Naive thymus-derived CD8-positive, alpha-beta T cell (primary cell): ENCODE measurements at regions not wholly inside any gene's neighbourhood (a gene's known extent, or its start where the extent isn't known, plus 50 kb on each side); places are given as distances from the start of the nearest gene placed in this dataset.
A peak's percentile ranks its signal among the peaks of the same experiment; 100 is the strongest.

ENCODE experiments used
- ATAC-seq, 2 donors: fragments of 150-1000 bp; cut with Tn5 transposase in 1 of 2; sonication (Bioruptor Pico), chemical (Tn5 transposase) in 1 of 2; 1 replicate in 1 of 2; 2 replicates in 1 of 2; pipeline ENCODE4 v1.10.0; 2021; ENCODE audit warnings: mild to moderate bottlenecking in 2 of 2, moderate library complexity in 2 of 2
- POLR2A ChIA-PET: fragments of 350-600 bp; sonication (Branson Sonifier 250); formaldehyde crosslinking; loops from one replicate; lab custom pipeline; 2021; ENCODE audit warnings: antibody characterized with exemption; lab: Charles Lee
- DNase-seq, 10 donors: peaks; one replicate each; pipeline versions ENCODE4 v3.0.0 to v3.0.0-alpha.2; 2020 to 2022
- H3K27ac Mint-ChIP-seq, 10 donors: one replicate each; pipeline ENCODE4 v1.8.0; 2020 to 2022; ENCODE audit warnings: mild to moderate bottlenecking in 10 of 10, mixed read lengths in 10 of 10, moderate library complexity in 4 of 10, inconsistent platforms in 1 of 10
- H3K27me3 Mint-ChIP-seq, 5 donors: one replicate each; pipeline ENCODE4 v1.8.0; 2021 to 2022; ENCODE audit warnings: mixed read lengths in 5 of 5
- H3K36me3 Mint-ChIP-seq, 3 donors: one replicate each; pipeline ENCODE4 v1.8.0; 2020 to 2022; ENCODE audit warnings: mixed read lengths in 3 of 3, mild to moderate bottlenecking in 2 of 3, inconsistent platforms in 1 of 3
- H3K4me1 Mint-ChIP-seq, 4 donors: one replicate each; pipeline ENCODE4 v1.8.0; 2021 to 2022; ENCODE audit warnings: mixed read lengths in 4 of 4
- H3K4me3 Mint-ChIP-seq, 10 donors: one replicate each; pipeline ENCODE4 v1.8.0; 2020 to 2022; ENCODE audit warnings: mild to moderate bottlenecking in 10 of 10, mixed read lengths in 10 of 10, moderate library complexity in 6 of 10, inconsistent platforms in 1 of 10
- H3K9me3 Mint-ChIP-seq, 9 donors: one replicate each; pipeline ENCODE4 v1.8.0; 2020 to 2022; ENCODE audit warnings: mixed read lengths in 9 of 9, mild to moderate bottlenecking in 3 of 9, inconsistent platforms in 1 of 9, moderate library complexity in 1 of 9

GRCh38 chr13:85521657-85522056, 277.6 kb downstream of the SLITRK6 start:
- Mint-ChIP-seq H3K36me3 (no peaks in the 10 kb centered on the region), H3K4me3 (no peak overlapping the region), H3K4me1 (no peaks in the 10 kb centered on the region), H3K27me3 (peaks cover 0 to 1% (median 0%) of the 10 kb centered on the region in 5 donors), H3K27ac (no peak overlapping the region), H3K9me3 (peaks cover 0 to 12% (median 0%) of the 10 kb centered on the region in 9 donors)
- DNase-seq (no peak), ATAC-seq (no peak)
- POLR2A ChIA-PET, result no interaction called here

- Mint-ChIP-seq H3K36me3 (no peaks in the 10 kb centered on the region), H3K4me1 (no peaks in the 10 kb centered on the region), H3K9me3 (peaks cover 0 to 12% (median 0%) of the 10 kb centered on the region in 9 donors), H3K27ac (no peak overlapping the region), H3K4me3 (no peak overlapping the region), H3K27me3 (peaks cover 0 to 1% (median 0%) of the 10 kb centered on the region in 5 donors)
- DNase-seq (no peak), ATAC-seq (no peak)
- POLR2A ChIA-PET, result no interaction called here
Measured at GRCh38 chr13:85520445-85520844, 278.8 kb downstream of the SLITRK6 start.

- POLR2A ChIA-PET, result no interaction called here
- Mint-ChIP-seq H3K9me3 (peaks cover 0 to 10% (median 0%) of the 10 kb centered on the region in 9 donors), H3K27ac (no peak overlapping the region), H3K27me3 (peaks cover 0 to under 1% (median 0%) of the 10 kb centered on the region in 5 donors), H3K4me1 (no peaks in the 10 kb centered on the region), H3K4me3 (no peak overlapping the region), H3K36me3 (no peaks in the 10 kb centered on the region)
- no peak for DNase-seq
- no peak for ATAC-seq
Measured at GRCh38 chr13:85519363-85519762, 279.9 kb downstream of the SLITRK6 start.

GRCh38 chr13:85512421-85512820, 286.8 kb downstream of the SLITRK6 start:
- Mint-ChIP-seq H3K4me1 (no peaks in the 10 kb centered on the region), H3K4me3 (no peak overlapping the region), H3K27ac (no peak overlapping the region), H3K9me3 (peaks cover 0 to 3% (median 0%) of the 10 kb centered on the region in 9 donors), H3K27me3 (no peaks in the 10 kb centered on the region), H3K36me3 (no peaks in the 10 kb centered on the region)
- ATAC-seq, result no peak
- POLR2A ChIA-PET, result no interaction called here
- DNase-seq, result no peak

- POLR2A ChIA-PET, result no interaction called here
- DNase-seq, result no peak
- no peaks in the 10 kb centered on the region for H3K36me3 Mint-ChIP-seq
- ATAC-seq, result no peak
- H3K27ac Mint-ChIP-seq, result no peak overlapping the region
- no peaks in the 10 kb centered on the region for H3K4me1 Mint-ChIP-seq
- no peak overlapping the region for H3K4me3 Mint-ChIP-seq
- no peaks in the 10 kb centered on the region for H3K27me3 Mint-ChIP-seq
- peaks cover 0 to 7% (median 0%) of the 10 kb centered on the region in 9 donors for H3K9me3 Mint-ChIP-seq
Measured at GRCh38 chr13:85509512-85509911, 289.7 kb downstream of the SLITRK6 start.

GRCh38 chr13:85508683-85509329, 290.4 kb downstream of the SLITRK6 start:
- POLR2A ChIA-PET, result no interaction called here
- no peaks in the 10 kb centered on the region for H3K36me3 Mint-ChIP-seq
- H3K4me1 Mint-ChIP-seq, result no peaks in the 10 kb centered on the region
- no peak overlapping the region for H3K4me3 Mint-ChIP-seq
- peaks cover 0 to 7% (median 0%) of the 10 kb centered on the region in 9 donors for H3K9me3 Mint-ChIP-seq
- no peak overlapping the region for H3K27ac Mint-ChIP-seq
- DNase-seq, result peak in 1 of 10 donors; percentile 50
- H3K27me3 Mint-ChIP-seq, result no peaks in the 10 kb centered on the region
- ATAC-seq, result peak in 1 of 2 donors; percentile 16

GRCh38 chr13:85503797-85504196, 295.4 kb downstream of the SLITRK6 start:
- no peaks in the 10 kb centered on the region for H3K4me1 Mint-ChIP-seq

GRCh38 chr13:85501616-85502015, 297.6 kb downstream of the SLITRK6 start:
- DNase-seq (no peak), ATAC-seq (no peak)
- H3K9me3 Mint-ChIP-seq, result peaks cover 0 to 10% (median 0%) of the 10 kb centered on the region in 9 donors
- no peaks in the 10 kb centered on the region for H3K4me1 Mint-ChIP-seq
- H3K27ac Mint-ChIP-seq, result no peak overlapping the region
- H3K4me3 Mint-ChIP-seq, result no peak overlapping the region
- POLR2A ChIA-PET, result no interaction called here
- H3K36me3 Mint-ChIP-seq, result no peaks in the 10 kb centered on the region
- H3K27me3 Mint-ChIP-seq, result no peaks in the 10 kb centered on the region

More at GRCh38 chr13:85503797-85504196, 295.4 kb downstream of the SLITRK6 start:
- no peak for ATAC-seq
- Mint-ChIP-seq H3K27me3 (no peaks in the 10 kb centered on the region), H3K4me3 (no peak overlapping the region), H3K9me3 (peaks cover 0 to 10% (median 0%) of the 10 kb centered on the region in 9 donors), H3K36me3 (no peaks in the 10 kb centered on the region), H3K27ac (no peak overlapping the region)
- POLR2A ChIA-PET, result no interaction called here
- no peak for DNase-seq

- POLR2A ChIA-PET, result no interaction called here
- DNase-seq, result no peak
- H3K9me3 Mint-ChIP-seq, result peaks cover 0 to 8% (median 0%) of the 10 kb centered on the region in 9 donors
Measured at GRCh38 chr13:85500696-85501256, 298.4 kb downstream of the SLITRK6 start.

GRCh38 chr13:85498774-85499173, 300.4 kb downstream of the SLITRK6 start:
- ATAC-seq, result no peak

More at GRCh38 chr13:85500696-85501256, 298.4 kb downstream of the SLITRK6 start:
- no peak for ATAC-seq
- Mint-ChIP-seq H3K27ac (no peak overlapping the region), H3K4me3 (no peak overlapping the region), H3K36me3 (no peaks in the 10 kb centered on the region), H3K4me1 (no peaks in the 10 kb centered on the region), H3K27me3 (no peaks in the 10 kb centered on the region)

GRCh38 chr13:85497652-85498051, 301.6 kb downstream of the SLITRK6 start:
- Mint-ChIP-seq H3K36me3 (no peaks in the 10 kb centered on the region), H3K4me3 (no peak overlapping the region), H3K9me3 (peaks cover 0 to 9% (median 0%) of the 10 kb centered on the region in 9 donors), H3K27ac (no peak overlapping the region), H3K27me3 (no peaks in the 10 kb centered on the region), H3K4me1 (no peaks in the 10 kb centered on the region)
- no peak for DNase-seq
- POLR2A ChIA-PET, result no interaction called here
- ATAC-seq, result no peak

More at GRCh38 chr13:85498774-85499173, 300.4 kb downstream of the SLITRK6 start:
- Mint-ChIP-seq H3K36me3 (no peaks in the 10 kb centered on the region), H3K4me1 (no peaks in the 10 kb centered on the region), H3K4me3 (no peak overlapping the region), H3K9me3 (peaks cover 0 to 4% (median 0%) of the 10 kb centered on the region in 9 donors), H3K27ac (no peak overlapping the region), H3K27me3 (no peaks in the 10 kb centered on the region)
- POLR2A ChIA-PET, result no interaction called here
- DNase-seq, result no peak

- Mint-ChIP-seq H3K36me3 (no peaks in the 10 kb centered on the region), H3K4me1 (no peaks in the 10 kb centered on the region)
Measured at GRCh38 chr13:85492283-85492682, 306.9 kb downstream of the SLITRK6 start.

GRCh38 chr13:85486663-85487062, 312.6 kb downstream of the SLITRK6 start:
- ATAC-seq (no peak), DNase-seq (no peak)
- peaks cover 0 to 4% (median 0%) of the 10 kb centered on the region in 9 donors for H3K9me3 Mint-ChIP-seq
- no peaks in the 10 kb centered on the region for H3K27me3 Mint-ChIP-seq
- POLR2A ChIA-PET, result no interaction called here
- no peaks in the 10 kb centered on the region for H3K4me1 Mint-ChIP-seq
- H3K36me3 Mint-ChIP-seq, result no peaks in the 10 kb centered on the region
- H3K27ac Mint-ChIP-seq, result no peak overlapping the region
- no peak overlapping the region for H3K4me3 Mint-ChIP-seq

More at GRCh38 chr13:85492283-85492682, 306.9 kb downstream of the SLITRK6 start:
- no peak overlapping the region for H3K27ac Mint-ChIP-seq
- no peaks in the 10 kb centered on the region for H3K27me3 Mint-ChIP-seq
- ATAC-seq (no peak), DNase-seq (no peak)
- no peak overlapping the region for H3K4me3 Mint-ChIP-seq
- POLR2A ChIA-PET, result no interaction called here
- peaks cover 0 to 9% (median 0%) of the 10 kb centered on the region in 9 donors for H3K9me3 Mint-ChIP-seq
